Sigmoid colon (tissue), 4 donors: ENCODE measurements at regions not wholly inside any gene's neighbourhood (a gene's known extent, or its start where the extent isn't known, plus 50 kb on each side); places are given as distances from the start of the nearest gene placed in this dataset.

ENCODE experiments used
- CTCF ChIP-seq, 4 experiments: fragments of 450-650 bp in 3 of 4; fragments of 200-600 bp in 1 of 4; IDR thresholded peaks; one replicate each; pipeline ENCODE4 v1.5.1; 2016 to 2019; ENCODE audit warnings: antibody characterized with exemption in 4 of 4, mild to moderate bottlenecking in 3 of 4, moderate library complexity in 2 of 4
- POLR2AphosphoS5 ChIP-seq, 4 donors: sonication (generic); formaldehyde crosslinking; IDR thresholded peaks; one replicate each; pipeline ENCODE4 v1.6.1; 2017; ENCODE audit warnings: antibody characterized with exemption in 4 of 4

DNA sequence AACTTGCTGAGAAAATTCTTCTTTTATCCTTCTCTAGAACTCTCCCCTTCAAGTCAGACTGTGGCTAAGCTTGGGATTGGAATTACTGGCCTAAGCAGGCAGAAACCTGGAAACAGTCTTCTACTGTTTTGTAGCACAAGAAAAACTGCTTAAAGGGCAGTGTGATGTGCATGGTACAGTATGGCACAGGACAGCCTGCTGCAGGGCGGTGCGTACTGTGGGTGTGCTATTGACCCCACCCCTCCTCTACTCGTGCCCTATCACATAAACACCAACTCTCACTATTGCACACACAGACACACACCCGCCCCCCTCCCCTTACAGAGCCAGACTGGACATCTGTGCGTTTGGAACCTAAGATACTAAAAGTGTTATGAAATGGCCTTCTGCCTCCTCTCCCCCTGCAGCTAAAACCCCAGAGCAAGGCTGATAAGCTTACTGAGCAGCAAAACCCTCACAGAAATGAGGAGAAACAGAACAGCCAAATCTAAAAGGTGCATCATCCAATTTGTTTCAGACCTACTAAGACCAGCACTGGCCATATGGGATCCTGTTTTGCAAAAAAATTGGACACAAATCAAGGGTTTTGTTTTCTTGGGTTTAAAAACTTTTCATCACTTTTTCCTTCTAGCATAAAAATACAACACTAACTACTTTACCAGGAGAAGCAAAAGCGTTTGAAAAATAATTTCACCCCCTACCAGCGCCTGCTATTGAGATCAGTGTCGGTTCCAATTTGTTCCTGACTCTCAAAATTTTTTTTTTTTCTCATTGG is 355.8 kb upstream of the LYPLAL1 start:
- TF ChIP-seq POLR2AphosphoS5 (IDR thresholded peaks at IDR 0.05) = no peak
- TF ChIP-seq CTCF (IDR thresholded peaks at IDR 0.05) = no peak
